MM.1S (cell line): ENCODE measurements at regions not wholly inside any gene's neighbourhood (a gene's known extent, or its start where the extent isn't known, plus 50 kb on each side); places are given as distances from the start of the nearest gene placed in this dataset.

ENCODE experiments used
- EZH2 ChIP-seq: fragments of 300-600 bp; sonication (generic); optimal IDR thresholded peaks from 2 replicates; pipeline ENCODE3; 2017; ENCODE audit warnings: low read depth, mild to moderate bottlenecking, antibody characterized with exemption, low read length, mixed read lengths
- EZH2phosphoT487 ChIP-seq: fragments of 300-600 bp; sonication (generic); IDR thresholded peaks from 2 replicates; pipeline ENCODE4 v1.6.1; 2018; ENCODE audit warnings: antibody characterized with exemption, low read length
- TF ChIP-seq, protein P1 (sequence below): fragments of 300-600 bp; sonication (generic); IDR thresholded peaks from 2 replicates; pipeline ENCODE4 v1.5.1; 2016; ENCODE audit warnings: antibody characterized with exemption, low read length, mixed read lengths

GRCh38 chr13:34107806-34108205 is 289.9 kb downstream of the RFC3 start:
- no peak for TF ChIP-seq EZH2
- TF ChIP-seq, protein P1, sequence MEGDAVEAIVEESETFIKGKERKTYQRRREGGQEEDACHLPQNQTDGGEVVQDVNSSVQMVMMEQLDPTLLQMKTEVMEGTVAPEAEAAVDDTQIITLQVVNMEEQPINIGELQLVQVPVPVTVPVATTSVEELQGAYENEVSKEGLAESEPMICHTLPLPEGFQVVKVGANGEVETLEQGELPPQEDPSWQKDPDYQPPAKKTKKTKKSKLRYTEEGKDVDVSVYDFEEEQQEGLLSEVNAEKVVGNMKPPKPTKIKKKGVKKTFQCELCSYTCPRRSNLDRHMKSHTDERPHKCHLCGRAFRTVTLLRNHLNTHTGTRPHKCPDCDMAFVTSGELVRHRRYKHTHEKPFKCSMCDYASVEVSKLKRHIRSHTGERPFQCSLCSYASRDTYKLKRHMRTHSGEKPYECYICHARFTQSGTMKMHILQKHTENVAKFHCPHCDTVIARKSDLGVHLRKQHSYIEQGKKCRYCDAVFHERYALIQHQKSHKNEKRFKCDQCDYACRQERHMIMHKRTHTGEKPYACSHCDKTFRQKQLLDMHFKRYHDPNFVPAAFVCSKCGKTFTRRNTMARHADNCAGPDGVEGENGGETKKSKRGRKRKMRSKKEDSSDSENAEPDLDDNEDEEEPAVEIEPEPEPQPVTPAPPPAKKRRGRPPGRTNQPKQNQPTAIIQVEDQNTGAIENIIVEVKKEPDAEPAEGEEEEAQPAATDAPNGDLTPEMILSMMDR, result no peak
- no peak for TF ChIP-seq EZH2phosphoT487
